ENCODE measurements at regions not wholly inside any gene's neighbourhood (a gene's known extent, or its start where the extent isn't known, plus 50 kb on each side); places are given as distances from the start of the nearest gene placed in this dataset.

DNA sequence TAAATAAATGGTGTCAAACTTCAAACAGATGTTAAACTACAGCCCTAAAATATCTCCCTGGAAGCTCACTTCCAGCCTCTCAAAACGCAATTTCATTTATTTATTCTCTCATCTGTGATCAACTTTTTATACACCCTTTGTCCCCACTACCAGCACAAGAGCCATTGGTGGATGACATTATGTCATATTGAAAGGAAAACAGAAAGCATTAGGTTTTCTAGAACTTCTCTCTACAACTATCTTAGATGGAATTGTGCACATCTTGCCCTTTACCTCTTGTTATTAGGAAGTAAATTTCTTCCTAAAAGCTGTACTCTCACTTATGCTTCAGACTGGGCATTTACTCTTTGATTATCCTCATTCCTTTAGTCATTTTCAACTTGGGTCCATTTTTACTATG, 771.2 kb upstream of the GJE1 start:
- DNase-seq (ENCODE audit: low read depth in 6 of 9, low spot score in 9 of 9), result no peak
- Histone ChIP-seq H3K27ac (ENCODE audit: low read depth in 1 of 2, low read length in 1 of 2) (no peak overlapping the region), H3K9me3 (ENCODE audit: control insufficient read depth in 2 of 2, insufficient read depth in 1 of 2, low read length in 1 of 2) (no peaks in the 10 kb centered on the region), H3K4me1 (ENCODE audit: control insufficient read depth in 2 of 2, insufficient read depth in 2 of 2, low read length in 2 of 2) (no peaks in the 10 kb centered on the region), H3K36me3 (ENCODE audit: control insufficient read depth in 2 of 2, insufficient read depth in 2 of 2, low read length in 1 of 2) (no peaks in the 10 kb centered on the region), H3K4me3 (ENCODE audit: low read length in 2 of 2) (no peak overlapping the region), H3K27me3 (ENCODE audit: control insufficient read depth in 2 of 2, insufficient read depth in 1 of 2, low read length in 1 of 2) (no peaks in the 10 kb centered on the region)
- 93% methylated on average over 1 of the region's 1 CpG for WGBS

DNA sequence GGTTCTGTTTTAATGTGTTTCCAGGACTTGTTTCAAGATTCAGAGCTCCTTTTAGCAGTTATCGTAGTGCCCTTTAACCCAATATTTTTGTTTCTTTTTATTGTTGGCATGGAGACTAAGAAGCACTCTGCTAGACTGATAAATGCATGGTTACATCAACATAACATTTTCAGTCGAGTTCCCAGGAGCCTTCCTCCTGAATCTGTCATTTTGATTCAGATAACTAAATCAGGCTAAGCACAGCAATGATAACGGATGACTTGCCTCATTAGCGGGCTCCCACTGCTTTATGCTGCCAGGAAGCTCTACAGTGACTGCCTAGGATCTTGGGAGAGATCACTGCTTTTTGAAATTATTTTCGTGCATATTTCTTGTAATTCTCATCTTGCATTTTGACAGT, 772.8 kb upstream of the GJE1 start:
- Histone ChIP-seq H3K9me3 (ENCODE audit: control insufficient read depth in 2 of 2, insufficient read depth in 1 of 2, low read length in 1 of 2) (no peaks in the 10 kb centered on the region), H3K27ac (ENCODE audit: low read depth in 1 of 2, low read length in 1 of 2) (no peak overlapping the region), H3K4me3 (ENCODE audit: low read length in 2 of 2) (no peak overlapping the region), H3K36me3 (ENCODE audit: control insufficient read depth in 2 of 2, insufficient read depth in 2 of 2, low read length in 1 of 2) (no peaks in the 10 kb centered on the region), H3K27me3 (ENCODE audit: control insufficient read depth in 2 of 2, insufficient read depth in 1 of 2, low read length in 1 of 2) (no peaks in the 10 kb centered on the region), H3K4me1 (ENCODE audit: control insufficient read depth in 2 of 2, insufficient read depth in 2 of 2, low read length in 2 of 2) (no peaks in the 10 kb centered on the region)
- WGBS, result 89% methylated on average over 5 of the region's 5 CpGs
- DNase-seq (ENCODE audit: low read depth in 6 of 9, low spot score in 9 of 9), result no peak

DNA sequence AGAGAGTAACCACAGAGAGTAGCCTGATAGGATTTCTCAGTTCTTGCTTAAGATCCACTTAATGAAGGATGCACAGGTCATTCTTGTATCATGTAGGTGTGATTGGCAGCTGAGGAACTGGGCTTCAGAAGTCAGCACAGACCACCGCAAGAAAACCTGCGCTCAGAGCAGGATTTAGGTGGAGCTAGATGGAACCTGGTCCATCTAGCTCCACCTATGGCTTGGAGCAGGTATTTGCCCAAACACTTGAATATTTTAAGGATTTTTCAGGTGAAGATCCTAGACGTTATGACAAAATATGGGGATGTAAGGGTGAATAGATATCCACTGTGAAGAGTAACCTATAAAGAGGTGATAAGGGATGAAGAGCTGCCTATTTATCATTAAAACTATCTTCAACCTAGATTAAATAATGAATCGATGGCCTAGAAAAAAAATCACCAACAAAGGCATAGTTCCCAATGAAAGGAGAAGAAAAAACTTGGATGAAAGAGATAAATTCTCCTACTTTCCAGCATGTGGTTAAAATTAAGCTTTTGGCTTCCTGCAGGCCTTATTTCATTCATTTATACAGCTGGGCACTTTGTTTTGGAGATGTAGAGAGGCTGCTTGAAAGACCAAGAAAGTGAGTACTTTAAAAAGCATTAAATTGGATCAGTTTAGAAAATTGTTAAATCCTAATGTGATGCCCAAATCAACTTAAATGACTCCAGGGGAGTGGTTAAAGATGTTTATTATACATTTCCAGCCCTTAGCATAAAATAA, 778.4 kb upstream of the GJE1 start:
- DNase-seq (ENCODE audit: low read depth in 6 of 9, low spot score in 9 of 9), result no peak

DNA sequence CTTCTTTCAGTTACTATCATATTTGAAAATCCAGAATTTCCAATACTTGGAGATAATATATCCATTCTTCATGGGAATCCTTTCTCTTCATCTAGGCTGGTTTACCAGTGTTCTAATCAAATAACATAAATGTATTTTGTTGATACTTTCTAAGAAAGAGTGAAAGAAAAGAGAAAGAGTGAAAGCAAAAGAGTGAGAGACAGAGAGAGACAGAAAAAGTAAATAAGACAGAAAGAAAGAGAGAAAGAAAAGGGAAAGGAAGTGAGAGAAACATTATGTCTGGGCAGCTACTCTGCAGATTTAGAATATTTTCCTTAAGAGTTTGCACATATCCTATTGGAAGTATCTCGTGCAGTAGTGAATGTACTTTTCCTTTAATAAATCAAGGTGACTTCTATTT, 781.0 kb upstream of the GJE1 start:
- Histone ChIP-seq H3K36me3 (ENCODE audit: control insufficient read depth in 2 of 2, insufficient read depth in 2 of 2, low read length in 1 of 2) (no peaks in the 10 kb centered on the region), H3K9me3 (ENCODE audit: control insufficient read depth in 2 of 2, insufficient read depth in 1 of 2, low read length in 1 of 2) (no peaks in the 10 kb centered on the region), H3K4me1 (ENCODE audit: control insufficient read depth in 2 of 2, insufficient read depth in 2 of 2, low read length in 2 of 2) (no peaks in the 10 kb centered on the region), H3K27ac (ENCODE audit: low read depth in 1 of 2, low read length in 1 of 2) (no peak overlapping the region), H3K4me3 (ENCODE audit: low read length in 2 of 2) (no peak overlapping the region), H3K27me3 (ENCODE audit: control insufficient read depth in 2 of 2, insufficient read depth in 1 of 2, low read length in 1 of 2) (no peaks in the 10 kb centered on the region)
- DNase-seq (ENCODE audit: low read depth in 6 of 9, low spot score in 9 of 9), result no peak
- WGBS, result 91% methylated on average over 1 of the region's 1 CpG

More for the DNA sequence above, 778.4 kb upstream of the GJE1 start:
- H3K4me1 ChIP-seq (ENCODE audit: control insufficient read depth in 2 of 2, insufficient read depth in 2 of 2, low read length in 2 of 2), result no peaks in the 10 kb centered on the region
- H3K27ac ChIP-seq (ENCODE audit: low read depth in 1 of 2, low read length in 1 of 2), result no peak overlapping the region
- no peaks in the 10 kb centered on the region for H3K9me3 ChIP-seq (ENCODE audit: control insufficient read depth in 2 of 2, insufficient read depth in 1 of 2, low read length in 1 of 2)
- H3K36me3 ChIP-seq (ENCODE audit: control insufficient read depth in 2 of 2, insufficient read depth in 2 of 2, low read length in 1 of 2), result no peaks in the 10 kb centered on the region
- WGBS, result 92% methylated on average over 4 of the region's 4 CpGs
- no peak overlapping the region for H3K4me3 ChIP-seq (ENCODE audit: low read length in 2 of 2)
- no peaks in the 10 kb centered on the region for H3K27me3 ChIP-seq (ENCODE audit: control insufficient read depth in 2 of 2, insufficient read depth in 1 of 2, low read length in 1 of 2)

DNA sequence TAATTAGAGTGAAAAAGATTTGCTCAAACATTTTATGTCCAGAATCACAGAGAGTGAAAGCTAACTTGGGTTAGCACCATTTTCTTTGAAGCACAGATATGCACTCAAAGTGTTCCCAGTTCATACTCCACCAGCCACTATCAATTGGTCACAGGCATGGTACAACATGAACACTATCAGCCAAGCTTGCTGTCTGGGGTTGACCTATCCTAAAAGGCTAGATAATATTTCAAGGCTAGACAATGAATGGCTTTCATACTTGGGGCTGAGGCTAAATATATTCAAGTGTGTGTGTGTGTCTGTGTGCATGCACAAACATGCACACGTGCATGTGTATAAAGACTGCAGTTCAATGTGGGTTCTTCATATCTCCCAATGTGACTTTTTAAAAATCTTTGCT, 783.0 kb upstream of the GJE1 start:
- no peaks in the 10 kb centered on the region for H3K4me1 ChIP-seq (ENCODE audit: control insufficient read depth in 2 of 2, insufficient read depth in 2 of 2, low read length in 2 of 2)
- H3K4me3 ChIP-seq (ENCODE audit: low read length in 2 of 2), result no peak overlapping the region
- no peaks in the 10 kb centered on the region for H3K36me3 ChIP-seq (ENCODE audit: control insufficient read depth in 2 of 2, insufficient read depth in 2 of 2, low read length in 1 of 2)
- no peak for DNase-seq (ENCODE audit: low read depth in 6 of 9, low spot score in 9 of 9)
- no peak overlapping the region for H3K27ac ChIP-seq (ENCODE audit: low read depth in 1 of 2, low read length in 1 of 2)
- H3K9me3 ChIP-seq (ENCODE audit: control insufficient read depth in 2 of 2, insufficient read depth in 1 of 2, low read length in 1 of 2), result no peaks in the 10 kb centered on the region
- 97% methylated on average over 1 of the region's 1 CpG for WGBS
- H3K27me3 ChIP-seq (ENCODE audit: control insufficient read depth in 2 of 2, insufficient read depth in 1 of 2, low read length in 1 of 2), result no peaks in the 10 kb centered on the region

DNA sequence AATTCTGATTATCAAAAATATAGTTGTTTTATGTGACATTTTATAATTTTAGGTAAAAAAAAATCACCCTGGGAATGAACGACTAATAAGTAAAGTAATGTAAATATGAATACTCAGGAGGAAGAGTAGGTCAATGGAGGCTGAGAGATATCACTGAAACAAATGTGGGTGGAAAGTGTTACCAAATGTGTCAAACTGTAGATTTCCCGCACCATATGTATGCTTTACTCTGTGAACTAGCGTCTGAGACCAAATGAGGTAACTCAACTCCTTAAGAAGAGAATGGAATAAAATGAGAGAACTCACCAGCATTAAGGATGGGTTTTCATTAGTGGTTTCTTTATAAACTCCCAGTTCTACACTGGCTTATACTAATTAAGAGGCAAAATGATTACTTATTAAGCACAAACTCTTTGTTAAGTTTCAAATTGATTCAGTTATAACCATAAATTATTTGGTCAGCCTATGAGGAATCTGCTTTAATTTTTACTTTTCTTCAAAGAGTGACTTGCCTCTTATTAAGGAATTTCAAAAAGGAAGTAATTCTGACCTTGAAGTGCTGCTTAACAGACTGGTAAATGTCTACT, 784.7 kb upstream of the GJE1 start:
- 95% methylated on average over 3 of the region's 3 CpGs for WGBS
- Histone ChIP-seq H3K27ac (ENCODE audit: low read depth in 1 of 2, low read length in 1 of 2) (no peak overlapping the region), H3K4me3 (ENCODE audit: low read length in 2 of 2) (no peak overlapping the region), H3K4me1 (ENCODE audit: control insufficient read depth in 2 of 2, insufficient read depth in 2 of 2, low read length in 2 of 2) (no peaks in the 10 kb centered on the region), H3K27me3 (ENCODE audit: control insufficient read depth in 2 of 2, insufficient read depth in 1 of 2, low read length in 1 of 2) (no peaks in the 10 kb centered on the region), H3K9me3 (ENCODE audit: control insufficient read depth in 2 of 2, insufficient read depth in 1 of 2, low read length in 1 of 2) (no peaks in the 10 kb centered on the region), H3K36me3 (ENCODE audit: control insufficient read depth in 2 of 2, insufficient read depth in 2 of 2, low read length in 1 of 2) (no peaks in the 10 kb centered on the region)
- no peak for DNase-seq (ENCODE audit: low read depth in 6 of 9, low spot score in 9 of 9)

DNA sequence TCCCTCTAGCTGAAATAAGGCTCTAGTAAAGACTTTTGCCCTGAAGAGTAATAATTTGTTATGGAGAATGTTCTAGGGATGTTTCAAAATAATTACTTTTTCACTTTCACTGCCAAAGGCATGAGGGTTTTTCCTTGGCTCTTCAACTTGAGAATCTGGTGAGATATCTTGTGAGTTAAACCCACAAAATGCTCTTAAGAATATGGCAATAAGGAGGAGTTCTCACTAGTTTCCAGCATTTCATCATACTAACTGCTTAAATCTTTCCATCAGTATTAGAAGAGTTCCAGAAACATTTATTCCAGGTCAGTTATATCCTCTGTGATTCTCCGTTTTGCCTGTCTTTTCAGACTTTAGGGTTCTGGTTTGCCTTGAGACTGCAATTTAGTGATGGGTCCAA, 785.6 kb upstream of the GJE1 start:
- no peaks in the 10 kb centered on the region for H3K36me3 ChIP-seq (ENCODE audit: control insufficient read depth in 2 of 2, insufficient read depth in 2 of 2, low read length in 1 of 2)
- no peak overlapping the region for H3K27ac ChIP-seq (ENCODE audit: low read depth in 1 of 2, low read length in 1 of 2)
- H3K27me3 ChIP-seq (ENCODE audit: control insufficient read depth in 2 of 2, insufficient read depth in 1 of 2, low read length in 1 of 2), result no peaks in the 10 kb centered on the region
- H3K4me1 ChIP-seq (ENCODE audit: control insufficient read depth in 2 of 2, insufficient read depth in 2 of 2, low read length in 2 of 2), result no peaks in the 10 kb centered on the region
- WGBS, result 92% methylated on average over 1 of the region's 1 CpG
- no peaks in the 10 kb centered on the region for H3K9me3 ChIP-seq (ENCODE audit: control insufficient read depth in 2 of 2, insufficient read depth in 1 of 2, low read length in 1 of 2)
- no peak for DNase-seq (ENCODE audit: low read depth in 6 of 9, low spot score in 9 of 9)
- no peak overlapping the region for H3K4me3 ChIP-seq (ENCODE audit: low read length in 2 of 2)

DNA sequence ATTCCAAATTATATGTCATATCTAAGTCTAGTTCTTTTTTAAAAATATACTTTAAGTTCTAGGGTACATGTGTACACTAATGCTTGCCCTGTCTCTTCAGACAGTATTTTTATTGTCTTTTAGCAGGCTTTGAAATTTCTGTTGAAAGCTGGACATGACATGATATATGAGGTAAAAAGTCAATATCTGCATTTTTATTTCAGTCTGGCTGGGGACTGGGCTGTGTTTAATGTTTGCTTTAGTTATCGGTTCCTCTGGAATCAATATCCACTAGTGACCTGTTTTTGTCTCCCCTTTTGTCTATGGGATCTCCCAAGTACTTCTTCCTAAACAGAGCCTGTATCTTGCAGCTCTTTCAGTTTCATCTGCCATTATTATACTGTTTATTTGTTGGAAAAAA, 786.2 kb upstream of the GJE1 start:
- DNase-seq (ENCODE audit: low read depth in 6 of 9, low spot score in 9 of 9), result no peak
- H3K27ac ChIP-seq (ENCODE audit: low read depth in 1 of 2, low read length in 1 of 2), result no peak overlapping the region
- no peak overlapping the region for H3K4me3 ChIP-seq (ENCODE audit: low read length in 2 of 2)
- H3K27me3 ChIP-seq (ENCODE audit: control insufficient read depth in 2 of 2, insufficient read depth in 1 of 2, low read length in 1 of 2), result no peaks in the 10 kb centered on the region
- H3K36me3 ChIP-seq (ENCODE audit: control insufficient read depth in 2 of 2, insufficient read depth in 2 of 2, low read length in 1 of 2), result no peaks in the 10 kb centered on the region
- H3K9me3 ChIP-seq (ENCODE audit: control insufficient read depth in 2 of 2, insufficient read depth in 1 of 2, low read length in 1 of 2), result no peaks in the 10 kb centered on the region
- H3K4me1 ChIP-seq (ENCODE audit: control insufficient read depth in 2 of 2, insufficient read depth in 2 of 2, low read length in 2 of 2), result no peaks in the 10 kb centered on the region
- 96% methylated on average over 1 of the region's 1 CpG for WGBS

DNA sequence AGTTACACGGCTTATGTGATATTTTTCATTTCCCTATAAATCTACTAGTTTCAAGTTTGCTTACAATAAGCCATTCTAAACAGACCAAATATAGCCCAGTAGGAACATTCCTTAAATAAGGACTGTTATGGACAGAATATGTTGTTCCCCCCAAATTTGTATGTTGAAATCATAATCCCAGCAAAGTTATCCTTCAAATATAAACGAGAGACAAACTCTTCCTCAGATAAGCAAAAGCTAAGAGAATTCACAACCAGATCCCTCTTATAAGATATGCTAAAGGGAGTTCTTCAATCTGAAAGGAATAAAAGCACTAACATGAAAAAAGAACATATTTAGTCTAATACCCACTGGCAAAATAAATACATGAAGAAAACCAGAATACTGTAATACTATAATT, 795.5 kb upstream of the GJE1 start:
- H3K4me1 ChIP-seq (ENCODE audit: control insufficient read depth in 2 of 2, insufficient read depth in 2 of 2, low read length in 2 of 2), result no peaks in the 10 kb centered on the region
- DNase-seq (ENCODE audit: low read depth in 6 of 9, low spot score in 9 of 9), result no peak
- no peaks in the 10 kb centered on the region for H3K36me3 ChIP-seq (ENCODE audit: control insufficient read depth in 2 of 2, insufficient read depth in 2 of 2, low read length in 1 of 2)
- no peaks in the 10 kb centered on the region for H3K27me3 ChIP-seq (ENCODE audit: control insufficient read depth in 2 of 2, insufficient read depth in 1 of 2, low read length in 1 of 2)
- no peaks in the 10 kb centered on the region for H3K9me3 ChIP-seq (ENCODE audit: control insufficient read depth in 2 of 2, insufficient read depth in 1 of 2, low read length in 1 of 2)
- 95% methylated on average over 2 of the region's 2 CpGs for WGBS
- H3K4me3 ChIP-seq (ENCODE audit: low read length in 2 of 2), result no peak overlapping the region
- H3K27ac ChIP-seq (ENCODE audit: low read depth in 1 of 2, low read length in 1 of 2), result no peak overlapping the region

Measured in thymus (tissue), 11 donors.